AG10803 (cell line): ENCODE measurements at regions not wholly inside any gene's neighbourhood (a gene's known extent, or its start where the extent isn't known, plus 50 kb on each side); places are given as distances from the start of the nearest gene placed in this dataset.

ENCODE experiments used
- DNase-seq: peaks from one replicate; pipeline ENCODE4 v3.0.0; 2010; ENCODE audit warnings: low read depth
- H3K4me3 ChIP-seq: 2 replicates; pipeline ENCODE4 v1.5.1; 2011; ENCODE audit warnings: mild to moderate bottlenecking, low read length, control low read depth
- TF ChIP-seq, protein P1 (sequence below): conservative IDR thresholded peaks from 2 replicates; pipeline ENCODE4 v1.5.1; 2011; ENCODE audit warnings: mild to moderate bottlenecking, low read length, control low read depth, inconsistent platforms

- TF ChIP-seq, protein P1, sequence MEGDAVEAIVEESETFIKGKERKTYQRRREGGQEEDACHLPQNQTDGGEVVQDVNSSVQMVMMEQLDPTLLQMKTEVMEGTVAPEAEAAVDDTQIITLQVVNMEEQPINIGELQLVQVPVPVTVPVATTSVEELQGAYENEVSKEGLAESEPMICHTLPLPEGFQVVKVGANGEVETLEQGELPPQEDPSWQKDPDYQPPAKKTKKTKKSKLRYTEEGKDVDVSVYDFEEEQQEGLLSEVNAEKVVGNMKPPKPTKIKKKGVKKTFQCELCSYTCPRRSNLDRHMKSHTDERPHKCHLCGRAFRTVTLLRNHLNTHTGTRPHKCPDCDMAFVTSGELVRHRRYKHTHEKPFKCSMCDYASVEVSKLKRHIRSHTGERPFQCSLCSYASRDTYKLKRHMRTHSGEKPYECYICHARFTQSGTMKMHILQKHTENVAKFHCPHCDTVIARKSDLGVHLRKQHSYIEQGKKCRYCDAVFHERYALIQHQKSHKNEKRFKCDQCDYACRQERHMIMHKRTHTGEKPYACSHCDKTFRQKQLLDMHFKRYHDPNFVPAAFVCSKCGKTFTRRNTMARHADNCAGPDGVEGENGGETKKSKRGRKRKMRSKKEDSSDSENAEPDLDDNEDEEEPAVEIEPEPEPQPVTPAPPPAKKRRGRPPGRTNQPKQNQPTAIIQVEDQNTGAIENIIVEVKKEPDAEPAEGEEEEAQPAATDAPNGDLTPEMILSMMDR = no peak
- peak overlapping the region; percentile 38 for H3K4me3 ChIP-seq
- peak; percentile 62 for DNase-seq
These were observed 84.1 kb upstream of the FRY start for GRCh38 chr13:31947506-31947905.

DNA sequence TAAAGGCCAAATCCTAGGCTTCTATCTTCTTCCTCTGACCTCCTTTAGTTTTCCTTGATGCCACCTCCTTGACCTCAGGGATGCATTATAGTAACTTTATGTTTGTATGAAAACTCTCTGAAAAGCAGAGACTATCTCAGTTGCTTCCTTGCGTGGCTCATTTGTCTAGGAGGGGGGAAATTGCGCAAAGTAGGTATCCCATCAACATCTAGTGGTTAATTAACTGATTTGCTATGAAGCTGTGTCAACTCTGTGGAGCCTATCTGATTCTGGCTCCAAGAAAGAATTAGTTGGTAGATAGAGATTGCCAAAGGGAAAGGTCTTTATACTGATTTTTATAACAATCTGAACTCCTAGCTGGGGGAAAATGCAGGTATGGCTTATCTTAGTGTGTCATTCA, 82.1 kb upstream of the FRY start:
- H3K4me3 ChIP-seq = no peak overlapping the region
- TF ChIP-seq, protein P1 = no peak
- no peak for DNase-seq

- no peak for DNase-seq
- TF ChIP-seq, protein P1 = no peak
- H3K4me3 ChIP-seq = no peak overlapping the region
These were observed 81.3 kb upstream of the FRY start for GRCh38 chr13:31950111-31950815.

DNA sequence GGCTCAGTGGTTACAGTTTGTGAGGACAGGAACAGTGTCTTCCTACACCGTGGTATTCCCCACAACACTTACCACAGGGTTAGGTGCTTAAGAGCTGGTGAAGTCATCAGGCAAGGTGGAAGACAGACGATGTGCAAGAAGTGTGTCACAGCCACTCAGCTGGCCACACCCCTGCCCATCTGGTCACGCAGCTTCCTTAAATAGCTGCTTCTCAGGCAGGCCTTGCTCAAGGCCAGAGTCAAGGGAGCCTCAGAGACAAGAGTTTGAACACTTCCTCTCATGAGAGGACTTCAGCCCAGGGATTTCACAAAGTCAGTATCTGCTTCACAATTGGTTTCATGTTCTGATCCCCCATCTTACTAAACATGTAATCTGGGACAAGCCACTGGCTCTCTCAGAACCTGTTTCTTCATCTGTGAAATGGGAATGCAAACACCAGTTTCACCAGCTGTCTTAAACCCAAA, 80.3 kb upstream of the FRY start:
- no peak overlapping the region for H3K4me3 ChIP-seq
- TF ChIP-seq, protein P1 = no peak
- DNase-seq = peak; percentile 74

DNA sequence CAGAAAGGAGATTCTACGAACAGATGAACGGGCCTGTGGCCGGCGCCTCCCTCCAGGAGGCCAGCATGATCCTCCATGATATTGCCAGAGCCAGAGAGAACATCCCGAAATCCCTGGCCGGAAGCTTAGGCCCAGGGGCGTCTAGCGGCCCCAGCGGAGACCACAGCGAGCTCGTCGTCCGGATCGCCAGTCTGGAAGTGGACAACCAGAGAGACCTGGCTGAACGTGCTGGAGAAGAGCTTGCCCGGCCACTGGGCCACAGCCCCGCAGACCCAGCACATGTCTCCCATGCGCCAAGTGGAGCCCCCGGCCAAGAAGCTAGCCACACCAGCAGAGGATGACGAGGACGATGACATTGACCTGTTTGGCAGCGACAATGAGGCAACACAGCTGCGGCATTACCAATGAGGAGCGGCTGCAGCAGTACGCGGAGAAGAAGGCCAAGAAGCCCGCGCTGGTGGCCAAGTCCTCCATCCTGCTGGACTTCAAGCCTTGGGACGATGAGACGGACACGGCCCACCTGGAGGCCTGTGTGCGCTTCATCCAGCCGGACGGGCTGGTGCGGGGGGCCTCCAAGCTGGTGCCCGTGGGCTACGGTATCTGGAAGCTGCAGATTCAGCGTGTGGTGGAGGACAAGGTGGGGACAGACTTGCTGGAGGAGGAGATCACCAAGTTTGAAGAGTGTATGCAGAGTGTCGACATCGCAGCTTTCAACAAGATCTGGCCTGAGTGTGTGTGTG, 78.8 kb upstream of the FRY start:
- no peak overlapping the region for H3K4me3 ChIP-seq
- TF ChIP-seq, protein P1 = no peak
- DNase-seq = no peak

DNA sequence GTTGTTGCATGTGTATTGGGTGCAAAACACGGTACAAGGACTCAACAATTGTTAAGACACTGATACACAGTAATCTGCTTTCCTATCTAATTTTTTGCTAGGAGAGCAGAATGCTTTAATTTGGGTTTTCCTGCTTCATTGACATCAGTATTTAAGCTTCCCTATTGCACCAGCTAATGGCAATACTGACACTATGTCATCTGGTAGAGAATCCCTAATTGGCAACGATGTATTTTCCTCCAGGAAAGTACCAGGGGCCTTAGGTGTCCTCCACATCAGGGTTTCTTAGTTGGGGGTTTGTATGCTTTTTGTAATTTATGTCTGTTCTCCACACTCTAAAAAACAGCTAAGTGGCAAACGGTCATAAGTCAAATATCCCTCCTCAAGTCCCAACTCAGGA, 76.5 kb upstream of the FRY start:
- TF ChIP-seq, protein P1 = no peak

GRCh38 chr13:31955741-31956140, 75.8 kb upstream of the FRY start:
- TF ChIP-seq, protein P1 = no peak
- no peak for DNase-seq
- no peak overlapping the region for H3K4me3 ChIP-seq

More for the DNA sequence above, 76.5 kb upstream of the FRY start:
- DNase-seq = no peak
- H3K4me3 ChIP-seq = no peak overlapping the region
